Body of pancreas (tissue), 4 donors: ENCODE measurements at regions not wholly inside any gene's neighbourhood (a gene's known extent, or its start where the extent isn't known, plus 50 kb on each side); places are given as distances from the start of the nearest gene placed in this dataset.

Experiments
- ATAC-seq: fragments of 150-250 bp; one replicate; pipeline ENCODE4 v1.9.1; 2016
- DNase-seq, 4 donors: peaks; one replicate each; pipeline ENCODE4 v3.0.0-alpha.2; 2019
- H3K27ac ChIP-seq, 4 donors: fragments of 200-600 bp; sonication (generic); 1 replicate in 3 of 4; 2 replicates in 1 of 4; pipeline versions ENCODE4 v1.5.1 to v1.6.1; 2016 to 2019; ENCODE audit warnings: mild to moderate bottlenecking in 1 of 4, mixed read lengths in 1 of 4, moderate library complexity in 1 of 4
- H3K27me3 ChIP-seq, 2 donors: fragments of 200-600 bp; sonication (generic); one replicate each; pipeline ENCODE4 v1.6.0; 2016; ENCODE audit warnings: mild to moderate bottlenecking in 1 of 2
- H3K36me3 ChIP-seq, 2 donors: fragments of 200-600 bp; sonication (generic); replicated peaks in 1 of 2; 2 replicates each; pipeline ENCODE4 v1.5.1; 2016; ENCODE audit warnings: low read depth in 2 of 2; ENCODE audit not compliant: insufficient read depth in 1 of 2
- H3K4me1 ChIP-seq: fragments of 200-600 bp; sonication (generic); one replicate; pipeline ENCODE4 v1.6.0; 2016
- H3K4me3 ChIP-seq, 2 donors: fragments of 200-600 bp; sonication (generic); 1 replicate in 1 of 2; 2 replicates in 1 of 2; pipeline ENCODE4 v1.5.1; 2016 to 2019
- H3K9me3 ChIP-seq, 3 donors: fragments of 200-600 bp; sonication (generic); 1 replicate in 2 of 3; 2 replicates in 1 of 3; pipeline ENCODE4 v1.5.1; 2016
- POLR2A ChIP-seq, 3 donors: fragments of 450-650 bp; IDR thresholded peaks; one replicate each; pipeline ENCODE4 v1.6.1; 2016; ENCODE audit warnings: antibody characterized with exemption in 3 of 3, mild to moderate bottlenecking in 2 of 3
- WGBS, 2 donors: methylation state at CpG; one replicate each; pipeline ENCODE4 v1.1.5; 2017; 5-methylcytosine and 5-hydroxymethylcytosine counted together
- intact Hi-C: fragments of 100-400 bp; cut with DNase I; formaldehyde crosslinking; loops from one replicate; pipeline ENCODE4 v1.15.1; 2023
- TF ChIP-seq, protein P1 (sequence below), 7 experiments: fragments of 450-650 bp in 4 of 7; fragments of 200-600 bp in 3 of 7; sonication (generic) in 3 of 7; IDR thresholded peaks; one replicate each; pipeline ENCODE4 v1.5.1; 2016 to 2019; ENCODE audit warnings: antibody characterized with exemption in 7 of 7

DNA sequence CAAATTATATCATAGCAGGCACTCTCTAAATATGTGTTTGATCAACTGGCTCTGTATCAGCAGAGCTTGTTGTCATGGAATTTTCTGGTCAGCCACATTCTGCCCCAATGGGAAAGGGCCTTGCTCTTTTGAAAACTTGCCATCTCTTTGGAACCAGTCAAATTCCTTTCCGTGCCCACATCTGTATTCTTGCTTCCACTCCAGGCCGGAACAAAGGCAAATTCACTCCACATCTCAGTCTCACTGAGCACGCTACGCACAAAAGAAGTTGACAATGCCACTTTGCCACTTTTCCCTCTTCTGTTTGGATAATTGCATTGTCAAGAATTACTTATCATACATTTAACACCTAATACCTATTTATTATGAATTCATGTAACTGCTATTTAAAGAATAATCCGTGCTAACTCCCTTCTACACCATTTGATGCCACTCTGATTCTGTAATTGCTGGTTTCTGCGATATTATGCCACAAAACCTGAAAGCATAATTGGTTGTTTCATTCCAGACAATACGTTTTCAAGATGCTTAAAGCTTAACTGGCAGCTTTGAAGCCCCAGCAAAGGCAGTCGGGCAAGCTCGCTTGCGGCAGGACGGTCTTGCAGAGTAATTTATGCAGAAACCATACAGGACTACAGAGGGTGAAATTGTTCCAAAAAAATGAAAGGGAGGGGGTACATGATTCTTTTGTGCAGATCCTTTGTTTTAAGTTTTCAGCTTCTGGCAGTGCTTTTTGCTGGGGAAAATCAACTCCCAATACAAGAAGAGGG lies 277.7 kb downstream of the MSX2 start:
- DNase-seq (no peak), ATAC-seq (no peak)
- H3K36me3 ChIP-seq = no peaks in the 10 kb centered on the region
- H3K4me3 ChIP-seq = no peak overlapping the region
- H3K27me3 ChIP-seq = no peaks in the 10 kb centered on the region
- TF ChIP-seq POLR2A (IDR thresholded peaks at IDR 0.05) = no peak
- TF ChIP-seq, protein P1, sequence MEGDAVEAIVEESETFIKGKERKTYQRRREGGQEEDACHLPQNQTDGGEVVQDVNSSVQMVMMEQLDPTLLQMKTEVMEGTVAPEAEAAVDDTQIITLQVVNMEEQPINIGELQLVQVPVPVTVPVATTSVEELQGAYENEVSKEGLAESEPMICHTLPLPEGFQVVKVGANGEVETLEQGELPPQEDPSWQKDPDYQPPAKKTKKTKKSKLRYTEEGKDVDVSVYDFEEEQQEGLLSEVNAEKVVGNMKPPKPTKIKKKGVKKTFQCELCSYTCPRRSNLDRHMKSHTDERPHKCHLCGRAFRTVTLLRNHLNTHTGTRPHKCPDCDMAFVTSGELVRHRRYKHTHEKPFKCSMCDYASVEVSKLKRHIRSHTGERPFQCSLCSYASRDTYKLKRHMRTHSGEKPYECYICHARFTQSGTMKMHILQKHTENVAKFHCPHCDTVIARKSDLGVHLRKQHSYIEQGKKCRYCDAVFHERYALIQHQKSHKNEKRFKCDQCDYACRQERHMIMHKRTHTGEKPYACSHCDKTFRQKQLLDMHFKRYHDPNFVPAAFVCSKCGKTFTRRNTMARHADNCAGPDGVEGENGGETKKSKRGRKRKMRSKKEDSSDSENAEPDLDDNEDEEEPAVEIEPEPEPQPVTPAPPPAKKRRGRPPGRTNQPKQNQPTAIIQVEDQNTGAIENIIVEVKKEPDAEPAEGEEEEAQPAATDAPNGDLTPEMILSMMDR (IDR thresholded peaks at IDR 0.05) = no peak
- 69 to 76% methylated on average over 11 of the region's 11 CpGs for WGBS, 2 donors
- H3K9me3 ChIP-seq = peaks cover 0 to 6% (median 0%) of the 10 kb centered on the region in 3 donors
- intact Hi-C loops = no loop called here
- H3K27ac ChIP-seq = no peak overlapping the region
- no peaks in the 10 kb centered on the region for H3K4me1 ChIP-seq

DNA sequence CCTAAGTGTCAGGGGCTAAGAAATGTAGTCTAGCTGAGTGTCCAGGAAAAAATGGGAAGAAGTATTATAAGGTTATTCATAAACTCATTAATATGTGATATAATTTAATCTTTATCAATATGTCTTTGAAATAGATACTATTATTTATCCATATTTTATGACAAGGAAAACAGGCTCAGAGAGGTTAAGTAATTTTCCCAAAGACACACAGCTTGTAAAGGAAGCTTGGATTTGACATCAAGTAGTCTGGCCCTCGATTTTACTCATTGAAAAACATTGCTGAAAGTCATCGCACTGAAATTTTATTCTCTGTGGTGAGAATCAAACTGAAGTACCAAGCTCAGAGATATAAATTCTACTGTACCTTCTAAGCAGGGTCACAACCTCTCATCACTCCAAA lies 276.9 kb downstream of the MSX2 start:
- H3K27me3 ChIP-seq = no peaks in the 10 kb centered on the region
- H3K4me1 ChIP-seq = no peaks in the 10 kb centered on the region
- intact Hi-C loops = no loop called here
- no peak for ATAC-seq
- H3K4me3 ChIP-seq = no peak overlapping the region
- WGBS, 2 donors = 42 to 79% methylated on average over 2 of the region's 2 CpGs
- H3K9me3 ChIP-seq = peaks cover 0 to 6% (median 0%) of the 10 kb centered on the region in 3 donors
- H3K36me3 ChIP-seq = no peaks in the 10 kb centered on the region
- no peak overlapping the region for H3K27ac ChIP-seq
- TF ChIP-seq, protein P1 (IDR thresholded peaks at IDR 0.05) = no peak
- no peak for TF ChIP-seq POLR2A (IDR thresholded peaks at IDR 0.05)
- no peak for DNase-seq

DNA sequence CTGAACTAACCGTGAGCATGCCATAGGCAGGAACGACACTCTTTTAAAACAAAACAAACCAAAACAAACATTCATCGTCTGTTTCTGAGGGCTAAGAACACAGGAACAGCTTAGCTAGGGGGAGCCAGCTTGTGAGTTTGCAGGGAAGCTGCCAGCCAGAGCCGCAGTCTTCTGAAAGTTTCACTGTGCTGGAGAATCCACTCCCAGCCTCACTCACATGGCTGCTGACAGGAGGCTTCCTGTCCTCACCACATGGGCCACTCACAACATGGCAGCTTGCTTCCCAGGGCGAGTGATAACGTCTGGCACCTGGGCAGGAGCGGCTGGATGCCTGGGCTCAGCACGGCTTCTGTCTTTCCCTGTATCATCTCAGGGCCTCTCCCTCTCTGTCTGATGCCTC lies 275.2 kb downstream of the MSX2 start:
- TF ChIP-seq POLR2A (IDR thresholded peaks at IDR 0.05) = no peak
- TF ChIP-seq, protein P1 (IDR thresholded peaks at IDR 0.05) = no peak
- Histone ChIP-seq H3K36me3 (no peaks in the 10 kb centered on the region), H3K27me3 (no peaks in the 10 kb centered on the region), H3K27ac (no peak overlapping the region), H3K4me1 (no peaks in the 10 kb centered on the region), H3K4me3 (no peak overlapping the region), H3K9me3 (peaks cover 0 to 6% (median 0%) of the 10 kb centered on the region in 3 donors)
- 33 to 52% methylated on average over 4 to 8 of the region's 8 CpGs for WGBS, 2 donors
- no peak for ATAC-seq
- intact Hi-C loops = no loop called here
- DNase-seq = no peak

GRCh38 chr5:174998131-174998730 lies 273.8 kb downstream of the MSX2 start:
- no peak overlapping the region for H3K4me3 ChIP-seq
- 81 to 83% methylated on average over 5 of the region's 5 CpGs for WGBS, 2 donors
- no peak for DNase-seq
- no peak for TF ChIP-seq POLR2A (IDR thresholded peaks at IDR 0.05)
- TF ChIP-seq, protein P1 (IDR thresholded peaks at IDR 0.05) = no peak
- H3K27me3 ChIP-seq = no peaks in the 10 kb centered on the region
- intact Hi-C loops = no loop called here
- no peaks in the 10 kb centered on the region for H3K36me3 ChIP-seq
- peaks cover 0 to 6% (median 0%) of the 10 kb centered on the region in 3 donors for H3K9me3 ChIP-seq
- no peaks in the 10 kb centered on the region for H3K4me1 ChIP-seq
- no peak for ATAC-seq
- H3K27ac ChIP-seq = no peak overlapping the region
